NCI-H526 treated with DMSO at 0.1 percent for 48 hours (cell line): ENCODE measurements at regions not wholly inside any gene's neighbourhood (a gene's known extent, or its start where the extent isn't known, plus 50 kb on each side); places are given as distances from the start of the nearest gene placed in this dataset.

ENCODE experiments used
- DNase-seq: peaks from one replicate; lab custom pipeline; 2025; lab: John Stamatoyannopoulos, UW

DNA sequence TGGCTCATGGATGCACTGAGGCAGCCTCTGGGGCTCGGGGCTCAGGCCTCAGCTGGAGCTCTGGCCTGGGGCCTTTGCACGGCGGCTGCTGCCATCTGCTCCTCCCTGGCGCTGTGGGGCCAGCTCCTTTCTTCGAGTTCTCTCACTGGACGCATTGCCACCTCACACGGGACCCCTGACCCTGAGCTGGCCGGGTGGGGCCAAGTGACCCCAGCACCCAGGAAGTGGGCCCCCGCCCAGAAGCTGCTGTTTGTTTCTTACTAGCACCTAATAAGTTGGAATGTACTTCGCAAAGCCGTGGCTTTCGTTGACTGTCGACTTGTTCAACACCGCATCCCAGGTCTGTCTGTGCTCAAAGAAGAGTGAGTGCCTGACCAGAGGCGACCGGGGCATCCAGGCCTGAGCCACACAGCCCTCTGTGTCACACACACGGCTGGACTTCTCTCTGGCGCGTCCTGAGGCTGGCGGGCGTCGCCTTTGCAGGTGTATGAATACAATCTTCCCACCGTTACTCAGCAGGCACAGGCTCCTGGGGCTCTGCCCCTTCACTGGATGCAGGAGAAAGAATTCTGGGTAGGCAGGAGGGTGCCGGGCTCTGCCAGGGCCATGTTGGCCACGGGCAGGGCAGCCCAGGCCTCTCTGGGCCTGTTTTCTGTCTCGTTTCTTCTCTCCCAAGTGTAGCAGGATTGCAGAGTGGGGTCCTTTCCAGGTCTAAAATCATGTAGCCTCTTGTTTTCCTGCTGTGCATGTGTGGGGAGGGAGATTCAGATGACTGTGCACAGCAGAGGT lies 112.9 kb downstream of the DLL1 start:
- no peak for DNase-seq

DNA sequence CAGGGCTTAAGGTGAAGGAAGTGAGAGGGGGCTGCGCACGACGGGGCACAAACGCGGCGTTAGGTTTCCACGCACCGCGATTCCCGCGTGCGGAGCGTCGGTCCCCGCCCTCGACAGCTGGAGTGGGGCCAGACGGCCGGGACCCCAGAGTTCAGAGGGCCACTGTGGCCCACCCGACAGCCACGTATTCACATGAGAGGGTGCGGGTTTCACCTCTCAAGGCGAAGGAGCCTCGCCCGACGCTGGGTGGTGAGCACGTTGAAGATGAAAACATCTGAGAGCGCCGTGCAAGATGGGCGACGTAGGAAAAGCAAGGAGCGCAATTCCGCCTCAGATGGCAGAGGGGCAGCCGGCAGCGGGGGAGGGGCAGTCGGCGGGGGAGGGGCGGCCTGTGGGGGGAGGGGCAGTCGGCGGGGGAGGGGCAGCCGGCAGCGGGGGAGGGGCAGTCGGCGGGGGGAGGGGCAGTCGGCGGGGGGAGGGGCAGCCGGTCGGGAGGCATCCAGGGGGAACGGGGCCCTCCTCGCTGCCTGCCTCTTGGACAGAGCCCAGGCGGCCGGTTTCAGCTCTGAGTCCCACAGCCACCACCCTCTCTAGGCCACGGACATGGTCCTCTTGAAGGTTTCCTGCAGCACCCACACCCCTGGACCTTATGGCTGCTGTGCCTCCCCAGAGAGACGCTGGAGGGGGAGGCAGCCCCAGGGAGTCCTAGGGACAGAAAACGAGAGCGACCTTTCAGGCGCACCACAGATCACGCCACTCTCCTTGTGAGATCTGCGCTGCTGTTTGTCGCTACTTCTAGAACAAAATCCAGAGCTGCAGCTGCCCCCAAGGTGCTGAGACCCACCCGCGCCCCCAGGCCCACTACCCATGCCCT lies 113.7 kb downstream of the DLL1 start:
- DNase-seq = no peak

DNA sequence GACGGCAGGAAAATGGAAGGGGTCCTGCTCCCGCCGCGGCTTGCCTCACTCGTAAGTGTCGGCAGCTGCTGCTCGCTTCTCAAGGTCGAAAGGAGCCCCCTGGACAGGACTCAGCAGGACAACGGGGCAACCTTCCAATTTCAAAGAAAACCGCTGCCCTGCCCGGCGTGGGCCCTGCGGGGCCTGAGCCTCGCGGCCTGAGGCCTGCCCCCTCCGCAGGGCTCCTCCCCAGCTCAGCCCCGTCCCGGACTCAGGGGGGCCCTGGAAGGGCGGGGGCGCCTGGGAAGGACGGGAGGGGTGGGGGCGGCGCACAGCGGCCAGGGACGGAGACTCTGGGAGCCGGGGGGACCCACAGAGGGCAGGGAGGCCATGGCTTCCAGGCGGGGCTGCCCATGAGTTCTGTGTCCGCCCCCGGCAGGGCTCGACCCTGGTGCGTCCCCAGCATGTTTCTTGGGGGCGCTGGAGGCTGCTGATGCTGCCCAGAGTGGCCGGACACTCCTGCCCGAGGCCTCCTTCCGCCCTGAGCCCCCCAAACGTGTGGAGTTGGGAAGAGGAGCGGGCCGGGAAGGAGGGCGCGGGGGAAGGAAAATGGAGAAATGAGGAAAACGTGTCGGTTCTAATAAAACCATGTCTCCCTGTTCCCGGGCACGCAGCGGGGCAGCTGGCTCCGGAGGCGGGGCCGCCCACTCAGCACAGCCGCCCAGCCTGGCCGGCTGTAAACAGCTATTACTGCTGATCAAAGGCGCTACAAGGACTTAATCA lies 114.6 kb downstream of the DLL1 start:
- no peak for DNase-seq

DNA sequence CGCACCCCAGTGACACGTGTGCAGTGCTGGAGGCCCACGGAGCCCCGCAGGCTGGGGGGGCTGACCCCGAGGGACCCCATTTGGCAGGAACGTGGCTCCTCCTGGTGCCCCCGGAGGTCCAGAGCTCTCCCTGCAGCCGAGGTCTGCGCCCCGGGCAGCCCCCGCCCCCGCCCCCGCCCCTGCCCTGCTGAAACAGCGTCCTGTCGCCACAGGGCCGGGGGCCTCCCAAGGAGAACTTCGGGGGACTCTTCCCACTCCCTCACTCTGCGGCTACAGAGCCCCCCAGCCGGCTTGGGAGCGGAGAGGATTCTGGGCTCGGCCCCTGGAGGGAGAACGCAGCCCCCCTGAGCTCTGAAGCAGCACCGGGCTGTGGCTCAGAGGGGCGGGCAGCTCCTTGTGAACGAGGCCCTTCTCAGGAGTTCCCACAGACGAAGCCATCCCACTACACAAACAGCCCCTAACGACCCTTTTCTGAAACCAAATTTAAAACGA lies 115.2 kb downstream of the DLL1 start:
- no peak for DNase-seq

DNA sequence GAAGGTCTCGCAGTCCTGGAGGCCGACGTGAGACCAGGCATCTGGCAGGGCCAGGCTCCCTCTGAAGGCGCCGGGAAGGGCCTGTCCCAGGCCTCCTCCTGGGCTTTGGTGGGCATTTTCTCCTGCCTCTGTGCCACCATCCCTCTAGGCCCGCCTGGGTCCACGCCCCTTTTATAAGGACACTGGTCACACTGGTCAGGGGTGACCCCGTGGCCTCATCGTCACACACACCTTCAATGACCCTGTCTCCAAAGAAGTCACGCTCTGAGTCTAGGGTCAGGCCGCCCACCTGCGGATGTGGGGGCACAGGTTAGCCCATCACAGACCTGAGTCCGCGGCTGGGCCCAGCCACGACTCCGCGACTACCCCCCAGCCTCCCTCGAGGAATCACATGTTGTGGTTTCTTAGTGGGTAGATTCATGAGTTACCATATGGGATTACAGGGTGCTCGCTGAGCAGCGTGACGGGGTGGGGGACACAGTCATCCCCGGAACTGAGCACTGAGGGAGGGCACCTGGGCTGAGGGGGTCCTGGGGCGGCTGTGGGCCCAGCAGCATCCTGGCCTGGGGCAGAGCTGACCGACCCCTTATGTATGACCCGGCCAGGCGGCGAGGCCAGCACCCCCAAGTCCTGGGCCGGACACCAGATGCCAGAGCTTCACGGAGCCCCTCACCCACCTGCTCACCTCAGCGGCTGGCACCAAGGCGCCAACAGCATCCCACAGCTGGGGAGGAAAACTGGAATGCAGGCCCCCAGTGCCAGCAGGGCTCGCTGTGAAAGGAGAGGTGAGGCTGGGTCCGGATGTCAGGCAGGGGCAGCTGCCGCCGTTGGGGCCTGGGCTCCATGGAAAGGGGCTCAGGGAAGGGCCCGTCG lies 115.9 kb downstream of the DLL1 start:
- no peak for DNase-seq

DNA sequence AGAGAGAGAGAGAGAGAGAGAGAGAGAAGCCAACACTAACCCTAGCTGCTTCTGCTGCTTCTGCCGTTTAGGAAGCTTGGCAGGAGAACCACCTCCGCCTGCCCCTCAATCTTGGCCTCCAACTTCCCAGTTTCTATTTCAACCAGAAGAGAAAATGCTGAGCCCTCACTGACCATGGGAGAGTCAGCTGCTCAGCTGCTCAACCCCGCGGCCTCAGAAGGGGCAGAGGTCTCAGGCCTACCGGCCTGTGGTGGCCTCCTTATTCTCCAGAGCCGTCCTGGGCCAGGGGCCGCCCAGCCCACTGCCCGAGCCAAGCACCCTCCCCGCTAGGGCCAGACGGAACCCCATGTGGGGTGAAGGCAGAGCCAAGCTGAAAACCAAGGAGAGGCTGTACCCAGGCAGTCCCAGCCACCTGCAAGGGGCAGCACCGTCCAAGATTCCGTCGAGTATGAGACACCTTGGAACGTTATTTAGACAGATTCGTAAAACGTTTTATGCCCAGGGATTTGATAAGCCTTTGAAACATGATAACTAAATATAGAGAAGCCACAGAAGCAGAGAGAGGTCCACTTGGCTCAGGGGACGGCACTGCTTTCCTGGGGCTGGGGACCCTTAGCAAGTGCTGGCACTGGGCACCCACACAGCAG lies 116.6 kb downstream of the DLL1 start:
- no peak for DNase-seq

DNA sequence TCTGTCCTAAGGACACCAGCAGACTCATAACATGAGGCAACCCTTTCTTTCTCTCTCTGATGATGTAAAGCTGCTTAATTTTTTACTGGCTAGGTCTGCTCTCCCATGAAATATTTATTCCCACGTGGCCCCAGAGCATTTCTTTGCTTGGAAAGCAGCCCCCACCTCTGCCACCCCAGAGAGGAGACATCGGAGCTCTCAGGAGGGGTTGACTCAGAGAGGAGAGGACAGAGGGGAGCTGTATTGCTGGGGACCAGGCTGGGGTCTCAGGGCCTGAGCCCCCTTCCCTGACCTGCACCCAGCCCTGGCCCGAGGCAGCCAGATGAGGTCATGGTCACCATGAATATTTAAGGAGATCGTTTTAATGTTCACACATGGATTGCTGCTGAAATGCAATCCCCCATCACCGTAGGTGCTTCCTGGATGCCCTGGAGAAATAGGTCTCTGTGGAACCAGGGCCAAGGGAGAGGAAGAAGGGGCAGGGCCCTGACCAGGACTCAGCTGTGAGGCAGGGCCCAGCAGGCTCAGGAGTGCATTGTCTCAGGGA lies 117.5 kb downstream of the DLL1 start:
- no peak for DNase-seq

DNA sequence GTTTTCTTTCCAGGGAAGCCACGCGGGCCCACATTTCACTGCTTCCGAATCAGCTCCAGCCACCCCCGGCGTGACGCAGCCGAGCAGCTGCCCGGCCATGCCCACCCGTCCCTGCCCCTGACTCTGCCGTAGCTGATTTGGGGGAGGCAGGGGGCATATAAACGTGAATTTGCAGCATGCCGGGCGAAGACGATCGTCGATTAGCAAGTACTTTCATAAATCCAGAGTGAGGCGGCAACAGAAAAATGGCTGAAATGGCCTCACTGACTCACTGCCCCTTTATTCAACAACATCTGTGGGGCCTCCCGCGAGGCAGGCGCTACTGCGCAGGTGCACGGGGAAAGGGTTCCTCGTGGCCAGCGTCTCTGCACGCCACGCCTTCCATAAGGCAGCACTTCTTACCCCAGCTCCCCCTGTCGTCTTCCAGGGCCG lies 118.0 kb downstream of the DLL1 start:
- no peak for DNase-seq

DNA sequence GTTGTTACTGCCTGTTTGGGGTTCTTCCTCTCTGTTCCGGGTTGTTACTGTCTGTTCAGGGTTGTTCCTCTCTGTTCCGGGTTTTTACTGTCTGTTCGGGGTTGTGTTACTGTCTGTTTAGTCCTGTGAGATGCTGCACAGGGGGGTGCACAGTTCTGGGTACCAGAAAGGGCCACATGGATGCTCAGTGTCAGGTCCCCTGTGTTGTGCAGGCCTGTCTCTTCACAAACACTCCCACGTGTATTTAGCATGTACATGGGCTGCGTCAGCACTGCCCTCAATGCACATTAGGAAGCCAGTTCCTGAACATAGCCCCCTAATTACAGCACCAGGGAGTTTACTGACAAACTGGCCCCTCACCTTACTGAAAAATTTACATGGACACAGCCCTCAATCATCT lies 118.5 kb downstream of the DLL1 start:
- DNase-seq = no peak

DNA sequence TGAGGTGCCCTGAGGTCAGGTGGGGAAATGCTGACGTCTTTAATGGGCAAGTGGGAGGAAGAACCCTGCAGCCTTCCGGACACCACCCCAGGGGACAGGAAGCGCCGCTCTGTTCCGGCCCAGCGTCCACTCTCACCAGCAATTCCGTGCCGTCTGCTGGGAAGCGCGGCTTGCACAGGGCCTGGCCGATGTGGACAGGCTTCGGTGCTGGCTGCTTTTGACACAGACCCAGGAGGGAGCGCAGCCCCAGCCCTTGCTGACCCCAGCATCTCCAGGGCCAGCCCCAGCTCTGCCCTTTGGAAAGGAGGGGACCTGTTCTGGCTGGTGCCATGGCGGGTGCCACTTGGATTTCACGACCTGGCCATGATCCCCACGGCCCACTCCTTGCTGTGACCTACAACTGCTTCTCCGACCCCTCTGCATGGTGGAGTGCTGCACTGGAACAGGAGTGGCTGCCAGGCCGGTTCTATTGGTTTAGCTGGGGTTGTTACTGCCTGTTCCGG lies 123.2 kb downstream of the DLL1 start:
- DNase-seq = no peak

DNA sequence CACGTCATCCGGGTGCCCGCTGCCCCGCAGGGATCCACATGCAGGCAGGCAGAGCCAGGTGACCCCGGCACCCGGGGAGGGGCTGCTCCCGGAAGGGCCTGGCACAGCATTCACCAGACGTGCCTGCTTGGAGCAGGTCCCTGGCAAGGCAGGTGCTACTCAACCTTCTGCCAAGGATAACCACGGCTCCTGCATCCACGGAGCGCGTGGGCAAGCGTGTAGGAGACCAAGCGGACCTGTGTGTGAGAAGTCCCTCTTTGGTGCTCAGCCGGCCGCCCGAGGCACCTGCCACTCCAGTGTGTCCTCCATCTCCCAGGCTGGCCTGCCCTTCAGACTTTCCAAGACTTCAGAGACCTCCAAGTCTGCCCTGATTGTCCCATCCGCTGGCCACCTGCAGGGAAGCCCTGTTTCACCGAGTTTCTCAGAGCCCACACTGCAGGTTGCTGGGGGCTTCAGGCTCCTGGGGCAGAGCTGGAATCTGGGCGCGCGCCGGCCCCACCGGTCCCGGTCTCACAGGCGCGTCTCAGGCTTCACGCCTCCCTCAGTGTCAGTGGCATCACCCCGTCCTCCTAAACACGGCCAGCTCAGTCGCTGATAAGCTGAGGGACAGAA lies 124.3 kb downstream of the DLL1 start:
- DNase-seq = no peak

DNA sequence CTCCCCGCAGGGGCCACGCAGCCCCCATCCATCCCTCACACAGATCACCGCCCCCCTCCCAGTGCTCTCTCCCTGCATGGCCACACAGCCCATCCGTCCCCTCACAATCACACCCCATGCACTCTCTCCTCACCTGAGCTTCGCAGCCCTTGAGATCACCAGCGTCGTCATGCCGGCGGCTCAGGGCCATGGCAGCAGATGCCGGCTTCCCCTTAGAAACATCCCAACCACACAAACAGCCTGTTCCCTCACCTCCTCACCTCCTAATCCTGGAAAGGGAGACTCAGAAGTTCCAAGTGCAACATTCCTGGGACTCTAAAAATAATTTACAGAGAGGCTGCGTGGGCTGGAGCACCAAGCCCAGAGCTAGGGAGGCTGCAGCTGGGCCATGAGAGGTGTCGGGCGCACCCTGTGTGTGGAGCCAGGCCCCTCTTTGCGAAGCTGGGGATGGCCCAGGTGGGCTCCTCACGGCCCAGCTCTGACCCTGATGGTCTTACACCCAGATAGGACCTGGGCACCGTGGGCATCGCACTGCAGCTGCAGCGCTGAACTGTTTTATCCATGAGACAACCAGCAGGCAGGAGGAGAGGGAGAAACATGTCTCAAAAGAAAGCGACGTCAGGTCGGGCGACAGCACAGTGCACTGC lies 125.3 kb downstream of the DLL1 start:
- DNase-seq = no peak

DNA sequence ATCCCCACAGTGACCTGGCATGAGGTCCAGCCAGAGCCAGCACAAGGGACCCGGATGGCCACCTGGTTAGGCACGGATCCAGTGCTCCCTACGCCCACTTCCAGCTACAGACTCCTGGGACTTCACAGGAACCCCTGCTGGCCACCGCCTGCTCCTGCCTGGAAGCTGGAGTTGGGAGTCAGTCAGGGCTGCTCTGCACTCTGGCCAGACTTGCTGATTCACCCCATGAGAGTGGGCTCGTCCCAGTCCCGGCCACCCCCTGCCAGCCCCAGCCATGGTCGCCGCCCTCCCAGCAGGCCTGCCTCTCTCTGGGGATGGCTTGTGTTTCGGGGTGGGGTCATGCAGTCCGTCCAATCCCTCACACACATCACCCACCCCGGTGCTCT lies 125.8 kb downstream of the DLL1 start:
- no peak for DNase-seq

DNA sequence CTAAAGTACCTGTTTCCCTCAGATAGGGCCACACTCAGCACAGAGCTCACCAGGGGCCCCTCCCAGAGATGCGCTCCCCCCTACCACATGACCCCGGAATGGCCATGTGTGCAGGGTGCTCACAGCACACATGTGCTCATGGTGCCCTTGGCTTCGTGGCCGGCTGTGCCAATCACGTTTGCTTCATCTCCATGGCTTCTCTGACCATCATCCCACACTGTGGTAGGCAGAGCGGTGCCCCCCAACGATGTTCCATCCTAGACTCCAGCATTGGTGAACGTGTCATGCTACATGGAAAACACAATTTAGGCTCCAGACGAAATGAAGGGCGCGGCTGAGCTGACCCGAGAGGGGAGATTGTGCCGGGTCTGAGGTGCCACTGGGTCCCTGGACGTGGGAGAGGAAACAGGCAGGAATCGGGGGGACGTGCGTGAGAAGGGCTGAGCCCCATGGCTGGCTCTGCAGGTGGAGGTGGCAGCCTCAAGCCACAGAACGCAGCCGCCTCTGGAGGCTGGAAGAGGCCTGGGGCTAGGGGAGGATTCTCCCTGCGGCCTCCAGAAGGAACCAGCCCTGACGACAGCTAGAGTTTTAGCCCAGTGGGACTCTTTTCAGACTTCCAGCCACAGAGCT lies 126.5 kb downstream of the DLL1 start:
- DNase-seq = no peak

DNA sequence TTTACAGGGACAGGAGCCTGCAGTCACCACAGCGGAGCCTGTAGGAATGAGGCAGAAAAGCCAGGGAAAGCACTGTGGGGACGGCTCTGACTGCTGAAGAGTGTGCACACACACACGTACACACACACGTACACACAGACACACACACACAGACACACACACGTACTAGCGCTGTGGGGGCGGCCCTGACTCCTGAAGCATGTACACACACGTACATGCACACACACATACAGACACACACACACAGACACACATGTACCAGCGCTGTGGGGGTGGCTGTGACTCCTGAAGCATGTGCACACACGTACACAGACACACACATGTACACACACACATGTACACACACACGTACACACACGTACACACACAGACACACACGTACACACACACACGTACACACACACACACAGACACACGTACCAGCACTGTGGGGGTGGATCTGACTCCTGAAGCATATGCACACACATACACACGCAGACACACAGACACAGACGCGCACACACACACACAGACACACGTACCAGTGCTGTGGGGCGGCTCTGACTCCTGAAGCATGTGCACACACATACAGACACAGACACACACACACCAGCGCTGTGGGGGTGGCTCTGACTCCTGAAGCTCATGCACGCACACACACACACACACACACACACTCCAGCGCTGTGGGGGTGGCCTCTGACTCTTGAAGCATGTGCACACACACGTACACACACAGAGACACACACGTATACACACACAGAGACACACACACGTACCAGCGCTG lies 127.3 kb downstream of the DLL1 start:
- no peak for DNase-seq

DNA sequence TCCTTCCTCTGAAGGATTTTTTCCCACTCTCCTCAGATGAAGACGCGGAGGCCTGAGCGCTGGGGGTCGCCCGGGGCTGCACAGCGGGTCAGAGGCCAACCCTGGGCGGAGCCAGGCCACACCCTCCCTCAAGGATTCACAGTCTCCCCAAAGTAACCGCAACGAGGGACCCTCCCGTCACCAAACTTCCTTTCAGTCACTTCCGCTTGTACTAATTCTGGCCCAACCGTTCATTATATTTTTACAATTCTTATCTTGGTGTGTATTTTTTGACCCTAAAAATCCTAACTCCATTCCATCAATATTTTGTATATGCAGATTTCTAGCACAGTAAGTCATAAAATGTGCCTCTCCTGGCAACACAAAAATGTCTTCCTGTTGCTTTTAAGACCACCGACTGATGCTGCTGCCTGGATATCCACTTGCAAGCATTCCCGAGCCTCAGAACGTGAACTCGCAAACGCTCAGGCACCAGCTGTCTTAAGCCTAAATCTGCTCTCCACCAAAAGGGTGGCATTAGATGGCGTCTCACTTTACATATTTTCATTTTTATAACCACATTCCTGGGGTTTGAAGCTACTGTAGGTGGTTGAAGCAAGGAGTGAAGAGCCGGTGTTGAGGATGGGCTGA lies 128.0 kb downstream of the DLL1 start:
- DNase-seq = no peak

DNA sequence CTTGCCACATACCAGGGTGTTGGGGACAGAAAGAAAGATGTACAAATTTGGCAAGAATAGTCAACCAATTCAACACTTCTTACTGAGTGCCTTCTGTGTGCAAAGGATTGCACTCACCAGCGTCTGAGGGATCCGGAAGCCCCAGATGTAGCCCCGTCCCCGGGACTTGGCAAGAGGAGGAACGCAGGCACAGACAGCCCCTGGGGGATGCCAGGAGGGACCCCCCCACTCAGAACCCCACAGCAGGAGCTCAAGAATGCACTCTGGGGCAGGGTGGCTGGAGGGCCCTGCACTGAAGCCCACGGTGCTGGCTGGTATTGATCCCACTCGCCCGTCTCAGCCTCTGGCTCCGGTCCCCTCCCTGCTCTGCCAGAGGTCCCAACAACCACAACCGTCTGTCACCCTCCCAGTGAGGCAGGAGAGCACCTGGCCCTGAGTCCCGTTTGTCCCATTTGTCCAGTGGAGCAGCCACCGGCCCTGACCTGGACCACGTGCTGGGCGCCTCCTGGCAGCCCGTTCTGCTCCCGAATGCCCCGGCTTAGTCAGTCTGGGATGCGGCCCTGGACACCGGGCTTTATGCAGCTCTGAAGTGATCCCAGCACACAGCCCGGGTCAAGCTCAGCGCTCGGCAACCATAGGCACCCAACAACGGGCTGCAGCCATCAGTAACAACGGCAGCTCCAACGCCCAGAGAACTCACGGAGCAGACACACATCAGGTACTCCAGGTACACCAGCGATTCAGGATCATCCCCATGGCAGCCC lies 128.7 kb downstream of the DLL1 start:
- no peak for DNase-seq
